ENCODE measurements at regions not wholly inside any gene's neighbourhood (a gene's known extent, or its start where the extent isn't known, plus 50 kb on each side); places are given as distances from the start of the nearest gene placed in this dataset.
"Not testable (repeated sequence)": the region's sequence is repeated elsewhere in the genome, so short reads cannot be mapped to it uniquely, and the experiment has no call there.

GRCh38 chr17:70661342-70662222 lies 492.2 kb downstream of the KCNJ2 start:
- DNase-seq: peak; percentile 68

- DNase-seq: no peak
These were observed 499.1 kb downstream of the KCNJ2 start for GRCh38 chr17:70668276-70668937.

- no peak for DNase-seq
These were observed 499.8 kb downstream of the KCNJ2 start for GRCh38 chr17:70668938-70669778.

- no peak for DNase-seq
These were observed 504.7 kb downstream of the KCNJ2 start for GRCh38 chr17:70674061-70674460.

GRCh38 chr17:70675070-70675590 lies 505.8 kb downstream of the KCNJ2 start:
- DNase-seq: no peak

GRCh38 chr17:70677783-70678647 lies 508.7 kb downstream of the KCNJ2 start:
- DNase-seq: peak; percentile 33

- DNase-seq: no peak
These were observed 509.6 kb downstream of the KCNJ2 start for GRCh38 chr17:70678889-70679288.

- no peak for DNase-seq
These were observed 514.6 kb downstream of the KCNJ2 start for GRCh38 chr17:70683936-70684335.

GRCh38 chr17:70687421-70687820 lies 518.1 kb downstream of the KCNJ2 start:
- no peak for DNase-seq

GRCh38 chr17:70691150-70691549 lies 521.8 kb downstream of the KCNJ2 start:
- no peak for DNase-seq

GRCh38 chr17:70699408-70699807 lies 530.1 kb downstream of the KCNJ2 start:
- DNase-seq: no peak

- DNase-seq: no peak
These were observed 533.4 kb downstream of the KCNJ2 start for GRCh38 chr17:70702683-70703255.

- DNase-seq: peak; percentile 1
These were observed 540.3 kb downstream of the KCNJ2 start for GRCh38 chr17:70709596-70709995.

GRCh38 chr17:70713694-70714093 lies 544.4 kb downstream of the KCNJ2 start:
- DNase-seq: no peak

- no peak for DNase-seq
These were observed 547.2 kb downstream of the KCNJ2 start for GRCh38 chr17:70716551-70716950.

GRCh38 chr17:70717042-70717441 lies 547.7 kb downstream of the KCNJ2 start:
- DNase-seq: no peak

- no peak for DNase-seq
These were observed 567.1 kb downstream of the KCNJ2 start for GRCh38 chr17:70736375-70736957.

- DNase-seq: no peak
These were observed 569.7 kb downstream of the KCNJ2 start for GRCh38 chr17:70739065-70739464.

GRCh38 chr17:70746574-70746973 lies 577.2 kb downstream of the KCNJ2 start:
- not testable (repeated sequence) for DNase-seq

GRCh38 chr17:70750983-70751382 lies 581.7 kb downstream of the KCNJ2 start:
- no peak for DNase-seq

- DNase-seq: not testable (repeated sequence)
These were observed 583.1 kb downstream of the KCNJ2 start for GRCh38 chr17:70752461-70752860.
